GM12892 (cell line): ENCODE measurements at regions not wholly inside any gene's neighbourhood (a gene's known extent, or its start where the extent isn't known, plus 50 kb on each side); places are given as distances from the start of the nearest gene placed in this dataset.

Experiments
- POLR2A ChIP-seq: IDR thresholded peaks from 2 replicates; pipeline ENCODE4 v1.6.1; 2011; ENCODE audit warnings: low read depth, low read length, control low read depth
- TAF1 ChIP-seq: IDR thresholded peaks from 2 replicates; pipeline ENCODE4 v1.6.1; 2011; ENCODE audit warnings: low read depth, mild to moderate bottlenecking, control low read depth, low read length, borderline replicate concordance

DNA sequence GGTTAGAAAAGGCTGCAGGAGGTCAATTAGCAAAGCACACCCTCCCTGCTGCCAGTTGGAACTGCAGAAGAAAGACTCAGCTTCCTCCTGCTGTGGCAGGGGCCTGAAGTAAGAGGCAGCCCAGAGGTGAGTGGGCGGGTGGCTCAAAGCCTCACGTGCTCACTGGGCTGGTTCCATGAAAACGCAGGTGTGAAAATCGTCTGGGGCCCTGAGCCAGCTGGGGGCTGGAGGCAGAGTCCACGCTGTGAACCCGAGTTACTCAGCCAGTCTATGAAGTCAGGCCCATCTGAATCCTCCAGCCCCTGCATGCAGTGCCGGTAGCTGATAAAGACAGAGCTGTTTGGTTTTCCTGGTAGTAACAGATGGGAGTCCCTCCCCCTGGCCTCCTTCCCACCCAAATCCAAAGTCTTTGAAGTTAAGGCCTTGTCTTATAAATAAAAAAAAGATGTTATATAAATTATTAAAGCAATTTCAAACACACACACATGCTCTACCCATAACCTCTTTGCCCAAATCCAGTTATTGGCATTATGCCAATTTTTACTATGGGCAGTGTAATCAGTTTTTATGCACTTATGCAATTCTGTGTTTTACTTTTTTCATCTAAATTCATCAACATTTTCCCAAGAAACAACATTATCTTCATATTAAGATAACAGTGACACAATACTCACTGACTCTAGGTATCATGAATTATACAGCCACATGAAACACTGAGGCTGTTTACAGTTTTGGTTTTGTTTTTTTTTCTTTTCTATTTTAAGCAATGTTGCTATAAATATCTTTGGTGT is 57.9 kb upstream of the PNMA1 start:
- TF ChIP-seq POLR2A (peak; percentile 76), TAF1 (peak; percentile 55; the same call in 1 of the 2 replicates)
